ENCODE measurements at regions not wholly inside any gene's neighbourhood (a gene's known extent, or its start where the extent isn't known, plus 50 kb on each side); places are given as distances from the start of the nearest gene placed in this dataset.

GRCh38 chr6:144896871-144897270 lies 611.7 kb downstream of the UTRN start:
- TF ChIP-seq, protein P1, sequence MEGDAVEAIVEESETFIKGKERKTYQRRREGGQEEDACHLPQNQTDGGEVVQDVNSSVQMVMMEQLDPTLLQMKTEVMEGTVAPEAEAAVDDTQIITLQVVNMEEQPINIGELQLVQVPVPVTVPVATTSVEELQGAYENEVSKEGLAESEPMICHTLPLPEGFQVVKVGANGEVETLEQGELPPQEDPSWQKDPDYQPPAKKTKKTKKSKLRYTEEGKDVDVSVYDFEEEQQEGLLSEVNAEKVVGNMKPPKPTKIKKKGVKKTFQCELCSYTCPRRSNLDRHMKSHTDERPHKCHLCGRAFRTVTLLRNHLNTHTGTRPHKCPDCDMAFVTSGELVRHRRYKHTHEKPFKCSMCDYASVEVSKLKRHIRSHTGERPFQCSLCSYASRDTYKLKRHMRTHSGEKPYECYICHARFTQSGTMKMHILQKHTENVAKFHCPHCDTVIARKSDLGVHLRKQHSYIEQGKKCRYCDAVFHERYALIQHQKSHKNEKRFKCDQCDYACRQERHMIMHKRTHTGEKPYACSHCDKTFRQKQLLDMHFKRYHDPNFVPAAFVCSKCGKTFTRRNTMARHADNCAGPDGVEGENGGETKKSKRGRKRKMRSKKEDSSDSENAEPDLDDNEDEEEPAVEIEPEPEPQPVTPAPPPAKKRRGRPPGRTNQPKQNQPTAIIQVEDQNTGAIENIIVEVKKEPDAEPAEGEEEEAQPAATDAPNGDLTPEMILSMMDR (IDR thresholded peaks at IDR 0.05; ENCODE audit: unreplicated experiment): no peak
- no peak overlapping the region for H3K27ac Mint-ChIP-seq (ENCODE audit: unreplicated experiment)
- no peaks in the 10 kb centered on the region for H3K36me3 Mint-ChIP-seq (ENCODE audit: low read depth, unreplicated experiment)
- H3K9me3 Mint-ChIP-seq (ENCODE audit: unreplicated experiment): no peaks in the 10 kb centered on the region
- no peak for DNase-seq (ENCODE audit: low spot score)
- H3K4me3 Mint-ChIP-seq (ENCODE audit: unreplicated experiment): no peak overlapping the region
- H3K27me3 Mint-ChIP-seq (ENCODE audit: unreplicated experiment): no peaks in the 10 kb centered on the region
- H3K4me1 Mint-ChIP-seq (ENCODE audit: unreplicated experiment): no peaks in the 10 kb centered on the region

DNA sequence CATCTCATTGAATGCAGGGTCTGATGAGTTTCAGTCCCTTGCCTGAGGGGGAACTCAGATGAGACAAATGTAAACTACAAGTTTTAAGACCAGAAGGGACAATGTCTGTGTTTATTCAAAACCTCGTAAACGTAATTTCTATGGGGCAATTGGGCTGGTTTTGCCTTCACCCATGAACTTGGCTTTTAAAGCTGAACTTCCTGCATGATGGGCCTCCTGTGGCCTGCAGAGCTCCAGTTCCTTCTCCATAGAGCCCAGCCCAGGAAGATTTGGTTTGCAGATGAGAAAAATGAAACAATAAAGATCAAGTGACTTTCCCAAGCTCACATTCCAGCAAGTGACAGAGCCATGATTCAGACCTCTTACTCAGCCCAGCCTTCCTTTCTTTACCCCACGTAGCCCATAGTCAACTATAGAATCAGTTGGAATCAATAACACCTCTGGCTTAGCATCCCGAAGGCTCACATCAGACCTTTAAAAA lies 612.3 kb downstream of the UTRN start:
- H3K4me3 Mint-ChIP-seq (ENCODE audit: unreplicated experiment): no peak overlapping the region
- TF ChIP-seq, protein P1 (IDR thresholded peaks at IDR 0.05; ENCODE audit: unreplicated experiment): no peak
- H3K9me3 Mint-ChIP-seq (ENCODE audit: unreplicated experiment): no peaks in the 10 kb centered on the region
- H3K4me1 Mint-ChIP-seq (ENCODE audit: unreplicated experiment): no peaks in the 10 kb centered on the region
- no peaks in the 10 kb centered on the region for H3K27me3 Mint-ChIP-seq (ENCODE audit: unreplicated experiment)
- no peaks in the 10 kb centered on the region for H3K36me3 Mint-ChIP-seq (ENCODE audit: low read depth, unreplicated experiment)
- DNase-seq (ENCODE audit: low spot score): no peak
- H3K27ac Mint-ChIP-seq (ENCODE audit: unreplicated experiment): no peak overlapping the region

DNA sequence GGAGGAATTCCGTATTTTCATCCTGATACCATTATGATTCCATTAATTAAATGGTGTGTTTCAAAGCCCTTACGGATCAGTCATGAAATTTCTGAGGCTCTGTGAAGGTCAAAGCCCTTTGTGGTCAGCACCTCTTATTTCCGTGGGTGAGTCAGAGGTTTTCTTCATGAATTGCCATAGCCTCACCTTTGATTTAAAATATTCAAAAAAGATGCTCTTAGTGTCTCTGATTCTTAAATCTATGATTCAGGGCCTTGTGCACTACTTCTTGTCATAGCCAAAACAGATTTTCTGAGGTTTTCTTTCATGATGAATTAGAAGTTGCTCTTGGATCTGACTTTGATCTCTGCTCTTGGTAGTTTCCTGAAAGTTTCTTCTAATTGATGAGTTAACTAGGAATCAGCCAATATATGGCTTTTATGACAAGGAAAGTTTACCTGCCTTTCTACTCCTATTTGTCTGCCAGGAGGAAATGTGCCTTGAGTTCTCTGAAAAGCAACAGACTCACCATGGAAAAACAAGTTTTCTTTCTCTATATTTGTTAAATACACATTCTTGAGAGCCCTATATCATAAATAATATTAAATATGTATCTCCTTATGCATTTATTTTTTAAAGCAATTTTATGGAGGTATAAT lies 613.0 kb downstream of the UTRN start:
- TF ChIP-seq, protein P1 (IDR thresholded peaks at IDR 0.05; ENCODE audit: unreplicated experiment): no peak
- no peaks in the 10 kb centered on the region for H3K4me1 Mint-ChIP-seq (ENCODE audit: unreplicated experiment)
- no peak overlapping the region for H3K4me3 Mint-ChIP-seq (ENCODE audit: unreplicated experiment)
- DNase-seq (ENCODE audit: low spot score): no peak
- no peak overlapping the region for H3K27ac Mint-ChIP-seq (ENCODE audit: unreplicated experiment)
- no peaks in the 10 kb centered on the region for H3K27me3 Mint-ChIP-seq (ENCODE audit: unreplicated experiment)
- H3K36me3 Mint-ChIP-seq (ENCODE audit: low read depth, unreplicated experiment): no peaks in the 10 kb centered on the region
- no peaks in the 10 kb centered on the region for H3K9me3 Mint-ChIP-seq (ENCODE audit: unreplicated experiment)

DNA sequence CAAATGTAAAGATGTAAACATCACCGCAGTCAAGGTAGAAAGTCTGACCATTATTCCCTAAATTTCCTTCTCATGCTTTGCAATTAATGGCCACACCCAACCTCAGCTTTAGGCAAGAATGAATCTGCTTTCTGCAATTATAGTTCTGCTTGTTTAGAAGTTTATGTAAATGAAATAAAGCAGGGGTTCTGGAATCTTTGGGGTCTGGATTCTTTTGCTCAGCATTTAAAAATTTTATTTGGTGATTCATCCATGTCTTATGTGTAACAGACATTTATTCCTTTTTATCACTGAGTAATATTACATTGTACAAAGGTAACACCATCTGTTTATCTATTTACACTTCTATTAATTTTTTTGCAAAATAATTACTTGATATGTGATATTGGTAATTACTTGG lies 613.6 kb downstream of the UTRN start:
- H3K27ac Mint-ChIP-seq (ENCODE audit: unreplicated experiment): no peak overlapping the region
- DNase-seq (ENCODE audit: low spot score): no peak
- no peaks in the 10 kb centered on the region for H3K36me3 Mint-ChIP-seq (ENCODE audit: low read depth, unreplicated experiment)
- TF ChIP-seq, protein P1 (IDR thresholded peaks at IDR 0.05; ENCODE audit: unreplicated experiment): no peak
- H3K4me3 Mint-ChIP-seq (ENCODE audit: unreplicated experiment): no peak overlapping the region
- no peaks in the 10 kb centered on the region for H3K4me1 Mint-ChIP-seq (ENCODE audit: unreplicated experiment)
- H3K27me3 Mint-ChIP-seq (ENCODE audit: unreplicated experiment): no peaks in the 10 kb centered on the region
- H3K9me3 Mint-ChIP-seq (ENCODE audit: unreplicated experiment): no peaks in the 10 kb centered on the region

GRCh38 chr6:144899161-144899560 lies 614.0 kb downstream of the UTRN start:
- no peak for DNase-seq (ENCODE audit: low spot score)
- no peaks in the 10 kb centered on the region for H3K27me3 Mint-ChIP-seq (ENCODE audit: unreplicated experiment)
- H3K4me1 Mint-ChIP-seq (ENCODE audit: unreplicated experiment): no peaks in the 10 kb centered on the region
- no peaks in the 10 kb centered on the region for H3K36me3 Mint-ChIP-seq (ENCODE audit: low read depth, unreplicated experiment)
- TF ChIP-seq, protein P1 (IDR thresholded peaks at IDR 0.05; ENCODE audit: unreplicated experiment): no peak
- H3K4me3 Mint-ChIP-seq (ENCODE audit: unreplicated experiment): no peak overlapping the region
- H3K9me3 Mint-ChIP-seq (ENCODE audit: unreplicated experiment): no peaks in the 10 kb centered on the region
- no peak overlapping the region for H3K27ac Mint-ChIP-seq (ENCODE audit: unreplicated experiment)

All from endothelial cell (in vitro differentiated cells).